BLaER1 (cell line): ENCODE measurements at regions not wholly inside any gene's neighbourhood (a gene's known extent, or its start where the extent isn't known, plus 50 kb on each side); places are given as distances from the start of the nearest gene placed in this dataset.
"Not testable (repeated sequence)": the region's sequence is repeated elsewhere in the genome, so short reads cannot be mapped to it uniquely, and the experiment has no call there.

Source experiments
- H3K27ac ChIP-seq: shearing (Covaris generic); formaldehyde crosslinking; 2 replicates; pipeline ENCODE4 v1.8.1; 2022
- H3K27me3 ChIP-seq: shearing (Covaris generic); formaldehyde crosslinking; 2 replicates; pipeline ENCODE4 v1.8.1; 2022
- H3K36me3 ChIP-seq: shearing (Covaris generic); formaldehyde crosslinking; 2 replicates; pipeline ENCODE4 v1.8.1; 2022
- H3K4me1 ChIP-seq: shearing (Covaris generic); formaldehyde crosslinking; 2 replicates; pipeline ENCODE4 v1.8.1; 2022
- H3K4me2 ChIP-seq: shearing (Covaris generic); formaldehyde crosslinking; 2 replicates; pipeline ENCODE4 v1.8.1; 2022
- H3K4me3 ChIP-seq: shearing (Covaris generic); formaldehyde crosslinking; 2 replicates; pipeline ENCODE4 v1.8.1; 2022
- H3K9ac ChIP-seq: shearing (Covaris generic); formaldehyde crosslinking; 2 replicates; pipeline ENCODE4 v1.8.1; 2022
- H3K9me3 ChIP-seq: shearing (Covaris generic); formaldehyde crosslinking; 2 replicates; pipeline ENCODE4 v1.8.1; 2022
- H4K20me1 ChIP-seq: shearing (Covaris generic); formaldehyde crosslinking; 2 replicates; pipeline ENCODE4 v1.8.1; 2022
- Cebpa-rat ChIP-seq: shearing (Covaris generic); IDR thresholded peaks from 2 replicates; pipeline ENCODE4 v1.8.1; 2022

DNA sequence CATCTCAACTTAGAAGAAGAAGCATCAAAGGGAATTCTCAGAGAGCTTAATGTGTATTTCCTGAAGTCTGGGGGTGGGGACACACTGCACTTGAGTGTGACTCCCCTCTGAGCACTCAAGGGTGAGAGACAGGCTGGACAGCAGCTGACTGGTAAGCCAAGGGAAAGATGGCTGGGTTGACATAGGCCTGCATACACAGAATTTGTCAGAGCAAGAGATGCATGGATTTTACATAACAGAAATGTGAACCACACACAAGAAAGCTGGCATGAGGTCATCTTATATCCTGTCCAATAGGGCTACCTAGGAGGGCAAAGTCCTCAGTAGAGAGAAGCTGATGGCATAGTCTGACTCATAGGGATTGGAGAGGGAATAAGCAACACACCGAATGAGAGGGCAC, 114.3 kb upstream of the EPB41L4A start:
- Histone ChIP-seq H3K9ac (no peak overlapping the region), H3K36me3 (no peaks in the 10 kb centered on the region), H3K27ac (no peak overlapping the region), H3K4me2 (peak overlapping the region; percentile 46), H4K20me1 (no peaks in the 10 kb centered on the region), H3K27me3 (no peaks in the 10 kb centered on the region), H3K4me3 (no peak overlapping the region), H3K9me3 (no peaks in the 10 kb centered on the region), H3K4me1 (peaks cover 12% of the 10 kb centered on the region)
- TF ChIP-seq Cebpa-rat, result no peak

DNA sequence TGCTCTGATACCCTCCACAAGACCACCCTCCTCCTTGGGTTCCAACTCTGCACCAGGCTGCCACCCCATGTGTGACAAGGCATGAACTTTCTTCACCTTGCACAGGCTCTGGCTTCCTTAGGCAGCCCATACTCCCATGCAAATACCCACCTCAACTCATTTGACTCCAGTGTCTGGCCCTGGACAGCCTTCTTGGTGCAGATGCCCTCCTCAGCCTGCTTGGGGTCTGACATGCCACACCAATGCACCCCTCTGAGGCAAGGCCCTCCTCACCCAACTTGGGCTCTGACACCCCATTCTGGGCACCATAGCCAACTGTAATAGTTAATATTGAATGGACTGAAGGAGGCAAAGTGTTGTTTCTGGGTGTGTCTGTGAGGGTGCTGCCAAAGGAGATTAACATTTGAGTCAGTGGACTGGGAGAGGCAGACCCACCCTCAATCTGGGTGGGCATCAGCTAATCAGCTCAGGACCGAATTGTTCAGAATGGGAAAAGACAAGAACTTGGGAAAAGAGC, 115.0 kb upstream of the EPB41L4A start:
- H3K4me2 ChIP-seq, result no peak overlapping the region

DNA sequence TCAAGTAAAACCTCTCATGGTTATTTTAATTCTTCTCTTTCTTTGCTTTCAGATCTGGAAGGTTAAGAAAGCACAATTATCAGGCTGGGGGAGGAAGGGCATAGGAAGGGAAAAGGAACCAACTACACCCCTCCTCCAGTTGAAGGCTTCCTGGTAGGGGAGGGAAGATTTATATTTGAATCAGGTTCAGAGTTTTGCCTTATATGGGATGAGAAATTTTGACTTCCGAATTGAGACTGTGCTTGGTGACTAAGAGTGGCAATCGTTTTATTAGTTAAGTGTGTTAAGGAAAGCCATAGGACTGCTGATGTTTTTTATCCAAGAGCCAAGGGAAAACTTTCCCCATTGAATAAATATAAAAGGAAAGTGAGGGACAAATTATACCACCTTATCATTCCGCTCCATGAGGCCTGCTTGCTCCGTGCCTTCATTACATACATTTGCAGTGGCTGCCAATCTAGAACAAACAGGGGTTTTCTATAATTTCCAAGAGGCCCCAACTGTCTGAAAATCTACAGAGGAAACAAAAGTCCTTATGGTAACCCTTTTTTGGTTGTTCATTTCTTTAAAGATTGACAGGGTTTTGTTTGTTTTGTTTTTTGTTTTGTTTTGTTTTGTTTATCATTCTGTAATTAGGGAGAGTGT, 115.7 kb upstream of the EPB41L4A start:
- no peaks in the 10 kb centered on the region for H3K36me3 ChIP-seq
- no peaks in the 10 kb centered on the region for H3K27me3 ChIP-seq
- TF ChIP-seq Cebpa-rat, result no peak
- no peak overlapping the region for H3K9ac ChIP-seq
- H4K20me1 ChIP-seq, result no peaks in the 10 kb centered on the region
- no peak overlapping the region for H3K27ac ChIP-seq
- H3K4me1 ChIP-seq, result peaks cover 16% of the 10 kb centered on the region
- no peak overlapping the region for H3K4me2 ChIP-seq
- no peak overlapping the region for H3K4me3 ChIP-seq
- H3K9me3 ChIP-seq, result no peaks in the 10 kb centered on the region

More for the DNA sequence above, 115.0 kb upstream of the EPB41L4A start:
- H3K4me3 ChIP-seq, result no peak overlapping the region
- H3K27me3 ChIP-seq, result no peaks in the 10 kb centered on the region
- H3K36me3 ChIP-seq, result no peaks in the 10 kb centered on the region
- TF ChIP-seq Cebpa-rat, result no peak
- no peaks in the 10 kb centered on the region for H4K20me1 ChIP-seq
- H3K4me1 ChIP-seq, result peaks cover 12% of the 10 kb centered on the region
- no peak overlapping the region for H3K27ac ChIP-seq
- no peaks in the 10 kb centered on the region for H3K9me3 ChIP-seq
- H3K9ac ChIP-seq, result no peak overlapping the region

DNA sequence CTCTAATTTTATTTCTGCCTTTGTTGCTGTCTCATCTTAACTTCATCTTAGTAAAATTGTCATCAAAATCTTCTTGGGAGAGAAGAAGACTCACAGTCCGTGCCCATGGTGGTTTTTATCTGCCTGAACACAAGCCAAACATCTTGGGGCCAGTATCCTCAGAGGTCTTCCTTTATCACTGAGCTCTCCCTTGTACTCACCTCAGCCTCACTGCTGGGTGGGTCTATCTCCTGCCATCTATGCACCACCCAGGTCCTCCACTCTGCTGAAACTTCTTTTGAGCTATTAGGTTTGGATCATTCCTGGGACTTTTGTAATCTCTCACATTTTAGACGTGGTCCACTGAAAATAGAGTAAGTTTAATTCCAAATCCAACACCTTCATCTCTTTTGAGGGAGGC, 116.3 kb upstream of the EPB41L4A start:
- Histone ChIP-seq H3K9ac (no peak overlapping the region), H3K4me2 (no peak overlapping the region), H3K4me3 (no peak overlapping the region), H3K36me3 (no peaks in the 10 kb centered on the region), H4K20me1 (no peaks in the 10 kb centered on the region), H3K27ac (no peak overlapping the region), H3K27me3 (no peaks in the 10 kb centered on the region), H3K4me1 (peaks cover 19% of the 10 kb centered on the region), H3K9me3 (no peaks in the 10 kb centered on the region)
- no peak for TF ChIP-seq Cebpa-rat

DNA sequence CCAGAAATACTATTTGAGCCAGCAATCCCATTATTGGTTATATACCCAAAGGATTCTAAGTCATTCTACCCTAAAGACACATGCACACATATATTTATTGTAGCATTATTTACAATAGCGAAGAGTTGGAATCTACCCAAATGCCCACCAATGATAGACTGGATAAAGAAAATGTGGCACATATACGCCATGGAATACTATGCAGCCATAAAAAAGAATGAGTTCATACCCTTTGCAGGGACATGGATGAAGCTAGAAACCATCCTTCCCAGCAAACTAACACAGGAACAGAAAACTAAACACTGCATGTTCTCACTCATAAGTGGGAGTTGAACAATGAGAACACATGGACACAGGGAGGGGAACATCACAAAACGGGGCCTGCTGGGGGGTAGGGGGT, 125.5 kb upstream of the EPB41L4A start:
- H3K36me3 ChIP-seq, H3K4me2 ChIP-seq, H4K20me1 ChIP-seq, H3K9me3 ChIP-seq, H3K4me3 ChIP-seq, H3K27ac ChIP-seq, H3K9ac ChIP-seq, H3K27me3 ChIP-seq, H3K4me1 ChIP-seq: not testable (repeated sequence)

DNA sequence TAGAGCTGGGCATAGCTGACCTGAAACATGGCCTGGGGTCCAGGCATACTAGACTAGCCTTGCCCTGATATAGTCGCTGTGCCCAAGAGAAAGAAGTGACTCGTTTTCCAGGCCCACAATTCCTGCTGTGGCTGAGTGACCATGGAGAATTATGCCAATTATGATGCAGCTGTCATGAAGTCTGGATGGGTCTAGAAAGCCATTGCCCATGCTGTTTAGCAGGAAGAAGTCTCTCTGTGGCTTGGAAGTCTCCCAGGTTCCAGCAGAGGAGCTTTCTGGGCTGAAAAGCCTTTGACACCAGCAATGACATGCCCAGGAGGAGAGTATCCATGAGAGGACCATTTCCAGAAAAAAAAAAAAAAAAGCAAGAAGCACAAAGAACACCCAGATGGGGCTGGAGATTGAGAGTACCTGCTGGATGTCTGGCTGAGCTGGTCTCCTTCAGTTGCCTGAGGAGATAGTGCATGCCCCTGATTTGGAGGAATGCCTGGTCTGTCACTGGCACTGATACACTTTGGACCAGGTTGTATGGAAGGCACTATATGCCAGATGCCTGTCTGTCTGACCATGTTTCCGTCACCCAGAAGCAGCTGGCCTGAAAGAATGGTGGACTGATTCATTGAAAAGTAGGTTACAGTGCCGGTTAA, 128.0 kb upstream of the EPB41L4A start:
- TF ChIP-seq Cebpa-rat, result no peak
- Histone ChIP-seq H3K9me3 (no peaks in the 10 kb centered on the region), H3K9ac (no peak overlapping the region), H3K27me3 (no peaks in the 10 kb centered on the region), H3K27ac (no peak overlapping the region), H3K4me1 (no peaks in the 10 kb centered on the region), H4K20me1 (no peaks in the 10 kb centered on the region), H3K4me2 (no peak overlapping the region), H3K4me3 (no peak overlapping the region), H3K36me3 (no peaks in the 10 kb centered on the region)

DNA sequence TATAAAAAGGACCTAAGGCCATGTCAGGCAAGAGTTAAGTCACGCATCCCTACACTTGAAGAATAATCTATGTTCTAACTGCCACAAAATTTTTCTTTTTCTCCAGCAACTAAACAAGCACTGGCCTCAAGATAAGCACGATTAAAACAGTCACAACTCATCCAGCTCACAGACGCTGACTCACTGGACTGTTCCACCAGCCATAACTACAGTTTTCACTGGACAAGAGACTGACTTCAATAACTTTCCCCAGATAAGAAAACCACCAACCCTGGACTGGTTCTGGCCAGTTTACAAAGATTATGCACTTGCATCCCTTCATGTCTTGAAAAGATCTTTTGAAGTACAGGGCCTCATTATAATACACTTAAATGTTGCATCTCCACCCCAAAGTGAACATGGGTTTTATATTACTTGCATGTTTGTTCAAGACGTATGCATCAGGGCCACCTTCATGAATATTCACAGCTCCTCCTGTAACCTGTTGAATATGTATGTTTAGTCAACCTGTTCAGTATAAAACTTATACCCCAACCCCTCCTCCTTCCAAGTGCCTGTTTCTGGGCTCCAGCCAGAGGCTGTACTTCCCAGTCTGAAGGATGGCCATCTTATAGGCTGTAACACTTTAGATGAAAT, 129.3 kb upstream of the EPB41L4A start:
- H3K4me1 ChIP-seq, result no peaks in the 10 kb centered on the region
- H3K9ac ChIP-seq, result no peak overlapping the region
- no peak overlapping the region for H3K4me2 ChIP-seq
- H3K4me3 ChIP-seq, result no peak overlapping the region
- TF ChIP-seq Cebpa-rat, result no peak
- no peaks in the 10 kb centered on the region for H4K20me1 ChIP-seq
- H3K9me3 ChIP-seq, result no peaks in the 10 kb centered on the region
- H3K27ac ChIP-seq, result no peak overlapping the region
- H3K36me3 ChIP-seq, result no peaks in the 10 kb centered on the region
- H3K27me3 ChIP-seq, result no peaks in the 10 kb centered on the region

DNA sequence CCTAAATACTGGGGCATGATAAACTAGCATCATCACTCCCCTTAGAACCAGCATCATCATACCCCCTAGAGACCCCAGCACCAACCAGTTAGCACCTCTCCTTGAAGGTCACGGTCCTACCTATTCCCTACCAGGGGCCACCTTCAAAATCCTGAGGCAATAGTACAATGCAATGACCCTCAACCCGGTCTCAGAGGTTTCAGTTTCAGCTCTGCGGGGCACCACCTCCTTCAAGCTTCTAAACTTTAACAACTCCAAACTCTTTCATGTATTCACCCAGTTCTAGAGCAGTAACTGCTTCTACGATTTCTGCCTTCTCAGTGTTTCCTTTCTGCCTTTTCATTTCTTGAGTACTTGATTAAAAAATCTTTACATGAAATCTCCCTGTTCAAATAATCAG, 130.1 kb upstream of the EPB41L4A start:
- H3K4me2 ChIP-seq, result no peak overlapping the region
- TF ChIP-seq Cebpa-rat, result no peak
- H3K4me1 ChIP-seq, result peaks cover 4% of the 10 kb centered on the region
- H4K20me1 ChIP-seq, result no peaks in the 10 kb centered on the region
- H3K36me3 ChIP-seq, result no peaks in the 10 kb centered on the region
- H3K4me3 ChIP-seq, result no peak overlapping the region
- H3K9ac ChIP-seq, result no peak overlapping the region
- H3K9me3 ChIP-seq, result no peaks in the 10 kb centered on the region
- no peaks in the 10 kb centered on the region for H3K27me3 ChIP-seq
- no peak overlapping the region for H3K27ac ChIP-seq

DNA sequence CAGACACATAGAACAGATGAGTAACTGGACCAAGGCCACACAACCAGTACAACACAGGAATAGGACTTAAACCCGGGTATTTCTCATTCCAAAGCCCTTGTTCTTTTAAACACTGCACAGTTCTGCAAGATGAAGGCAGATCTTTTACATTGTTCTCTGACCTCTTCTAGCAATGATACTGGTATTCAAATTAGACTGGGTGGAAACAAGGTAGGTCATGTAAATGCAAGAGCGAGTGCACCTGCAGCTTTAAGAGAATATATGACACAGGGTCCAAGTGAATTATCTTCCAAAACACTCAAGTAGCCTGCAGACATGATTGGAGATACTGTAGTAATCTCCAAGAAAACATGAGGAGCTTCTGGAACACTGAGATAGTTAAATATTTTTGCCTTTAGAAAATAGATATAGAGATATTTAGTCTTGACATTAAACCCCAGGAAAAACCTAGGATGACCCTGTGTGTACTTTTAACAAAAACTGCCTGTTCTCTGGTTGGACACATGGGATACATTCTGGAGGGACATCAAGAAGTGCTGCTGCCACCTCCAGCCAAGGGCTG, 130.6 kb upstream of the EPB41L4A start:
- Histone ChIP-seq H3K4me1 (peaks cover 9% of the 10 kb centered on the region), H3K4me3 (no peak overlapping the region), H3K9me3 (no peaks in the 10 kb centered on the region), H3K27me3 (no peaks in the 10 kb centered on the region), H3K36me3 (no peaks in the 10 kb centered on the region), H3K9ac (no peak overlapping the region), H3K4me2 (no peak overlapping the region), H3K27ac (no peak overlapping the region), H4K20me1 (no peaks in the 10 kb centered on the region)
- TF ChIP-seq Cebpa-rat, result no peak

DNA sequence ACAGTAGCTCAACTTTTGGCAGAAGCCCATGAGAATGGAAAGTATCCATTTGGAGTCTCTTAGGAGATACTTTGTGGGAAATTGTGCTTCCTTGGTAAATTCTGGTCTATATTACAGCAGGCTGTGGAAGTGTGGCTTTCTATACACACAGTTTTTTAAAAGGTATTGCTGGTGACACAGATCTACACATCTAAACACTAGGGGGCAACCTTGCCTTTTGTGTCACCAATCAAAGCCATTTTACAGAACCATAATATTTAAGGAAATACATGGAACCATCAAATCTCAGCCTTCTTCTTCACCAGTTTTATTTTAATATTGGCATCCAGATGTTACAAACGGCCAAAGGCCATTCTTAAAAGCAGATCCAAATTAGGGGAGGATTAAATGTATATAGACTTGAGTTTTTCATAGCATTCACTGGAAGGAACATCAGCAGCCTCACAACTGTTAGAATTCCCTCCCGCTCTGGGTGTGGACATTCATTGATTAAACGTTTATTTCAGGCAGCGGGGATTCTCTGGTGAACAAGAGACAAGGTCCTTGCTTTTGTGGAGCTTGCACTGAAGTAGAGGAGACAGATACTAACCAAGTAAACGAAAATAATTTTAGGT, 132.4 kb upstream of the EPB41L4A start:
- no peak overlapping the region for H3K27ac ChIP-seq

More for the DNA sequence above, 132.4 kb upstream of the EPB41L4A start:
- Histone ChIP-seq H3K27me3 (no peaks in the 10 kb centered on the region), H3K4me3 (no peak overlapping the region), H3K9me3 (no peaks in the 10 kb centered on the region), H3K36me3 (no peaks in the 10 kb centered on the region), H3K4me1 (peaks cover 9% of the 10 kb centered on the region), H3K4me2 (no peak overlapping the region), H4K20me1 (no peaks in the 10 kb centered on the region), H3K9ac (no peak overlapping the region)
- TF ChIP-seq Cebpa-rat, result no peak
